Gastrocnemius medialis (tissue), 4 donors: ENCODE measurements at regions not wholly inside any gene's neighbourhood (a gene's known extent, or its start where the extent isn't known, plus 50 kb on each side); places are given as distances from the start of the nearest gene placed in this dataset.

Experiments
- ATAC-seq, 2 donors: fragments of 150-250 bp; one replicate each; pipeline ENCODE4 v1.9.1; 2016
- DNase-seq, 2 donors: peaks; one replicate each; pipeline ENCODE4 v3.0.0-alpha.2; 2019
- H3K27ac ChIP-seq, 4 donors: fragments of 200-600 bp; sonication (generic); 1 replicate in 1 of 4; 2 replicates in 3 of 4; pipeline ENCODE4 v1.5.1; 2016 to 2018; ENCODE audit warnings: mild to moderate bottlenecking in 2 of 4, moderate library complexity in 1 of 4
- H3K27me3 ChIP-seq, 3 donors: fragments of 200-600 bp; sonication (generic) in 2 of 3; 1 replicate in 1 of 3; 2 replicates in 2 of 3; pipeline versions ENCODE4 v1.5.1 to v1.6.0; 2016 to 2019; ENCODE audit warnings: mild to moderate bottlenecking in 1 of 3, moderate library complexity in 1 of 3
- H3K36me3 ChIP-seq, 2 donors: fragments of 200-600 bp; sonication (generic) in 1 of 2; one replicate each; pipeline ENCODE4 v1.5.1; 2017 to 2018
- H3K4me1 ChIP-seq, 2 donors: fragments of 200-600 bp; sonication (generic) in 1 of 2; one replicate each; pipeline ENCODE4 v1.5.1; 2016 to 2017; ENCODE audit warnings: mild to moderate bottlenecking in 2 of 2
- H3K4me3 ChIP-seq, 4 donors: fragments of 200-600 bp; sonication (generic) in 3 of 4; 1 replicate in 1 of 4; 2 replicates in 3 of 4; pipeline ENCODE4 v1.5.1; 2016 to 2019; ENCODE audit warnings: mild to moderate bottlenecking in 2 of 4
- H3K9me3 ChIP-seq, 3 donors: fragments of 200-600 bp; sonication (generic) in 2 of 3; 1 replicate in 1 of 3; 2 replicates in 2 of 3; pipeline ENCODE4 v1.5.1; 2016 to 2019
- POLR2A ChIP-seq, 2 donors: fragments of 450-650 bp; IDR thresholded peaks; one replicate each; pipeline ENCODE4 v1.6.1; 2017; ENCODE audit warnings: antibody characterized with exemption in 2 of 2, mild to moderate bottlenecking in 2 of 2, moderate library complexity in 2 of 2
- in situ Hi-C, 4 donors: fragments of 200-750 bp; cut with MboI; loops; one replicate each; pipeline versions ENCODE4 v1.15.0 to v1.8.0; 2017; ENCODE audit warnings: low sequenced_read_pairs in 4 of 4
- intact Hi-C: fragments of 100-400 bp; cut with DNase I; formaldehyde crosslinking; loops from one replicate; pipeline ENCODE4 v1.15.1; 2023; ENCODE audit warnings: low total_unique reads
- TF ChIP-seq, protein P1 (sequence below), 5 experiments: fragments of 450-650 bp in 3 of 5; fragments of 200-600 bp in 2 of 5; sonication (generic) in 2 of 5; IDR thresholded peaks in 4 of 5; conservative IDR thresholded peaks in 1 of 5; 1 replicate in 4 of 5; 2 replicates in 1 of 5; pipeline ENCODE4 v1.5.1; 2016 to 2019; ENCODE audit warnings: antibody characterized with exemption in 5 of 5, mild to moderate bottlenecking in 3 of 5, moderate library complexity in 3 of 5

DNA sequence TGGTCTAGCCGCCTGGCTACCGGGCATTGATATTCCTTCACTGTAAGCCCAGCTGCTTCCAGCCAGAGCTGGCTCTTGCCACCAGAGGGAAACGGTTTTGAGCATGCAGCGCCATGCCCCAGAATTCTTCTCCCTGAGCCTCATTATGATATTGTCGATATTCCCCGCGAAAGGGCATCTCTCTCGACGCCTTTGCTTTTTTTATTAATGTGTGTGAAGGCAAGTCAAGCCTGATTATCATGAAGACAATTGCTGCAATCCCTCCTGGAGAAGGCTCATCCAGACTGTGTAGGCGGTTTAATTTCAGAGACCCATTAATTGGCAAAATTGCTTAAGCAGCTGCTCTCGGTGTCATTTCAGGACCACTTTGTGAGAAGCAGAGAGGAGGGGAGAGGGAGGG, 321.2 kb upstream of the TLE3 start:
- in situ Hi-C loops: no loop called here
- no peak for ATAC-seq
- TF ChIP-seq, protein P1, sequence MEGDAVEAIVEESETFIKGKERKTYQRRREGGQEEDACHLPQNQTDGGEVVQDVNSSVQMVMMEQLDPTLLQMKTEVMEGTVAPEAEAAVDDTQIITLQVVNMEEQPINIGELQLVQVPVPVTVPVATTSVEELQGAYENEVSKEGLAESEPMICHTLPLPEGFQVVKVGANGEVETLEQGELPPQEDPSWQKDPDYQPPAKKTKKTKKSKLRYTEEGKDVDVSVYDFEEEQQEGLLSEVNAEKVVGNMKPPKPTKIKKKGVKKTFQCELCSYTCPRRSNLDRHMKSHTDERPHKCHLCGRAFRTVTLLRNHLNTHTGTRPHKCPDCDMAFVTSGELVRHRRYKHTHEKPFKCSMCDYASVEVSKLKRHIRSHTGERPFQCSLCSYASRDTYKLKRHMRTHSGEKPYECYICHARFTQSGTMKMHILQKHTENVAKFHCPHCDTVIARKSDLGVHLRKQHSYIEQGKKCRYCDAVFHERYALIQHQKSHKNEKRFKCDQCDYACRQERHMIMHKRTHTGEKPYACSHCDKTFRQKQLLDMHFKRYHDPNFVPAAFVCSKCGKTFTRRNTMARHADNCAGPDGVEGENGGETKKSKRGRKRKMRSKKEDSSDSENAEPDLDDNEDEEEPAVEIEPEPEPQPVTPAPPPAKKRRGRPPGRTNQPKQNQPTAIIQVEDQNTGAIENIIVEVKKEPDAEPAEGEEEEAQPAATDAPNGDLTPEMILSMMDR (IDR thresholded peaks at IDR 0.05 in 4 of 5, conservative IDR thresholded peaks at IDR 0.05 in 1 of 5): no peak
- no peak for TF ChIP-seq POLR2A (IDR thresholded peaks at IDR 0.05)
- Histone ChIP-seq H3K36me3 (no peaks in the 10 kb centered on the region), H3K4me3 (no peak overlapping the region), H3K27me3 (peaks cover 20 to 38% (median 36%) of the 10 kb centered on the region in 3 donors), H3K4me1 (no peaks in the 10 kb centered on the region), H3K27ac (no peak overlapping the region), H3K9me3 (no peaks in the 10 kb centered on the region)
- intact Hi-C loops: no loop called here
- DNase-seq: no peak

DNA sequence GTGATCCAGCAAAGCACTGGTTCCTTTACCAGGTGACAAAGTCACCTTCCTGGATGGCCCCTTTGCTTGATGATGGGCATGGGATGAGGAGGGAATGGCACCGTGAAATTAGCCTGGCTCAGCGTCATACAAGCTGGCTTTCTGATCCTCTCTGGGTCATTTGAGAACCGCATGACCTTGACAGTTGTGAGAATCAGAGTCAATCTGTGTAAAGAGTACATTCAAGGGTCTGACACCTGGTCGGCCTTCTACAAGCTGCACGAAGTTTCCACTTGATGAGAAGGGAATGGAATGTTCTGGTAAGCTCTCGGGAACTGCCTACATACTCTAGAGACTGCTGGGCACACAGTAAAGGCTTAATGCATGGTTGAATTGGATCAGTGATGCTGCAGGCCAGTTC, 319.8 kb upstream of the TLE3 start:
- ATAC-seq (no peak), DNase-seq (no peak)
- Histone ChIP-seq H3K9me3 (no peaks in the 10 kb centered on the region), H3K27ac (no peak overlapping the region), H3K4me1 (no peaks in the 10 kb centered on the region), H3K27me3 (peaks cover 20 to 38% (median 36%) of the 10 kb centered on the region in 3 donors), H3K36me3 (no peaks in the 10 kb centered on the region), H3K4me3 (no peak overlapping the region)
- in situ Hi-C loops (no loop called here), intact Hi-C loops (no loop called here)
- TF ChIP-seq, protein P1 (IDR thresholded peaks at IDR 0.05 in 4 of 5, conservative IDR thresholded peaks at IDR 0.05 in 1 of 5): no peak
- TF ChIP-seq POLR2A (IDR thresholded peaks at IDR 0.05): no peak

GRCh38 chr15:70416829-70417228, 319.1 kb upstream of the TLE3 start:
- H3K27ac ChIP-seq: no peak overlapping the region
- H3K9me3 ChIP-seq: no peaks in the 10 kb centered on the region
- no peak for DNase-seq
- in situ Hi-C loops: no loop called here
- ATAC-seq: no peak
- TF ChIP-seq, protein P1 (IDR thresholded peaks at IDR 0.05 in 4 of 5, conservative IDR thresholded peaks at IDR 0.05 in 1 of 5): no peak
- no peak for TF ChIP-seq POLR2A (IDR thresholded peaks at IDR 0.05)
- intact Hi-C loops: no loop called here
- no peaks in the 10 kb centered on the region for H3K36me3 ChIP-seq
- no peak overlapping the region for H3K4me3 ChIP-seq
- no peaks in the 10 kb centered on the region for H3K4me1 ChIP-seq
- H3K27me3 ChIP-seq: peaks cover 20 to 38% (median 36%) of the 10 kb centered on the region in 3 donors

- H3K4me3 ChIP-seq: no peak overlapping the region
- in situ Hi-C loops: no loop called here
- no peaks in the 10 kb centered on the region for H3K9me3 ChIP-seq
- no peak overlapping the region for H3K27ac ChIP-seq
- ATAC-seq (no peak), DNase-seq (no peak)
- H3K27me3 ChIP-seq: peaks cover 18 to 31% (median 25%) of the 10 kb centered on the region in 3 donors
- TF ChIP-seq, protein P1 (IDR thresholded peaks at IDR 0.05 in 4 of 5, conservative IDR thresholded peaks at IDR 0.05 in 1 of 5): no peak
- TF ChIP-seq POLR2A (IDR thresholded peaks at IDR 0.05): no peak
- no peaks in the 10 kb centered on the region for H3K4me1 ChIP-seq
- H3K36me3 ChIP-seq: no peaks in the 10 kb centered on the region
- intact Hi-C loops: no loop called here
These were observed 317.7 kb upstream of the TLE3 start for GRCh38 chr15:70415398-70415797.

- in situ Hi-C loops: no loop called here
- intact Hi-C loops: no loop called here
- no peaks in the 10 kb centered on the region for H3K9me3 ChIP-seq
- DNase-seq (no peak), ATAC-seq (no peak)
- TF ChIP-seq, protein P1 (IDR thresholded peaks at IDR 0.05 in 4 of 5, conservative IDR thresholded peaks at IDR 0.05 in 1 of 5): no peak
- TF ChIP-seq POLR2A (IDR thresholded peaks at IDR 0.05): no peak
- H3K36me3 ChIP-seq: no peaks in the 10 kb centered on the region
- peaks cover 18 to 25% (median 20%) of the 10 kb centered on the region in 3 donors for H3K27me3 ChIP-seq
- no peak overlapping the region for H3K4me3 ChIP-seq
- no peak overlapping the region for H3K27ac ChIP-seq
- H3K4me1 ChIP-seq: no peaks in the 10 kb centered on the region
These were observed 316.9 kb upstream of the TLE3 start for GRCh38 chr15:70414626-70415025.
